ENCODE measurements at regions not wholly inside any gene's neighbourhood (a gene's known extent, or its start where the extent isn't known, plus 50 kb on each side); places are given as distances from the start of the nearest gene placed in this dataset.

DNA sequence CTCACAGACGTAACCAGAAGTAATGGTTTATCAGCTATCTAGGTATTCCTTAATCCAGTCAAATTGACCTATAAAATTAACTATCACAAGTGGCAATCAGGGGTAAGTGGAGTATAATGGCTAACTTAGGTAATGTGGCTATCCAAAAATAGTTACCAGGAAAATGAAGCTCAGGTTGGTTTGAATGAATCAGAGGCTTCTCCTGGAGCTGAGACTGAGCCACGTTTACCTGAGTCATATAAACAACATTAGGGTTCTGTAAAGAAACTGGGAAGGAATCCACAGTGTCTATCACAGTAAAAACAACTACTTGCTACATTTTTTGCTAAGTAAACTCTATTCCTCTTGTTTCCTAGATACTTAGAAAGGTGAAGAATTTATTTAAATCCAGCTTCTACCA is 236.0 kb upstream of the SPHKAP start:
- Histone ChIP-seq H2AFZ (ENCODE audit: low read length) (no peak overlapping the region), H3K4me3 (ENCODE audit: low read length, poor library complexity, severe bottlenecking) (no peak overlapping the region), H3K36me3 (ENCODE audit: insufficient read depth, low read length) (no peaks in the 10 kb centered on the region), H3K4me1 (ENCODE audit: insufficient read depth, low read length, poor library complexity, severe bottlenecking) (no peaks in the 10 kb centered on the region), H4K20me1 (ENCODE audit: insufficient read depth, low read length, poor library complexity, severe bottlenecking) (no peaks in the 10 kb centered on the region), H3K9me2 (replicated peaks; ENCODE audit: low read depth, low read length) (no peaks in the 10 kb centered on the region), H3K9me3 (ENCODE audit: insufficient read depth, low read depth, low read length) (no peaks in the 10 kb centered on the region), H3K79me2 (ENCODE audit: insufficient read depth, low read length) (no peaks in the 10 kb centered on the region), H3K27me3 (ENCODE audit: insufficient read depth, low read length, poor library complexity, severe bottlenecking) (no peaks in the 10 kb centered on the region), H3F3A (ENCODE audit: low read depth) (no peaks in the 10 kb centered on the region), H3K4me2 (ENCODE audit: low read depth, low read length, poor library complexity, severe bottlenecking) (no peak overlapping the region), H3K9ac (ENCODE audit: low read depth, low read length, poor library complexity, severe bottlenecking) (no peak overlapping the region)
- TF ChIP-seq, protein P1, sequence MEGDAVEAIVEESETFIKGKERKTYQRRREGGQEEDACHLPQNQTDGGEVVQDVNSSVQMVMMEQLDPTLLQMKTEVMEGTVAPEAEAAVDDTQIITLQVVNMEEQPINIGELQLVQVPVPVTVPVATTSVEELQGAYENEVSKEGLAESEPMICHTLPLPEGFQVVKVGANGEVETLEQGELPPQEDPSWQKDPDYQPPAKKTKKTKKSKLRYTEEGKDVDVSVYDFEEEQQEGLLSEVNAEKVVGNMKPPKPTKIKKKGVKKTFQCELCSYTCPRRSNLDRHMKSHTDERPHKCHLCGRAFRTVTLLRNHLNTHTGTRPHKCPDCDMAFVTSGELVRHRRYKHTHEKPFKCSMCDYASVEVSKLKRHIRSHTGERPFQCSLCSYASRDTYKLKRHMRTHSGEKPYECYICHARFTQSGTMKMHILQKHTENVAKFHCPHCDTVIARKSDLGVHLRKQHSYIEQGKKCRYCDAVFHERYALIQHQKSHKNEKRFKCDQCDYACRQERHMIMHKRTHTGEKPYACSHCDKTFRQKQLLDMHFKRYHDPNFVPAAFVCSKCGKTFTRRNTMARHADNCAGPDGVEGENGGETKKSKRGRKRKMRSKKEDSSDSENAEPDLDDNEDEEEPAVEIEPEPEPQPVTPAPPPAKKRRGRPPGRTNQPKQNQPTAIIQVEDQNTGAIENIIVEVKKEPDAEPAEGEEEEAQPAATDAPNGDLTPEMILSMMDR (conservative IDR thresholded peaks at IDR 0.05; ENCODE audit: low read length), result no peak
- TF ChIP-seq EZH2phosphoT487 (IDR thresholded peaks at IDR 0.05; ENCODE audit: borderline replicate concordance), result no peak

DNA sequence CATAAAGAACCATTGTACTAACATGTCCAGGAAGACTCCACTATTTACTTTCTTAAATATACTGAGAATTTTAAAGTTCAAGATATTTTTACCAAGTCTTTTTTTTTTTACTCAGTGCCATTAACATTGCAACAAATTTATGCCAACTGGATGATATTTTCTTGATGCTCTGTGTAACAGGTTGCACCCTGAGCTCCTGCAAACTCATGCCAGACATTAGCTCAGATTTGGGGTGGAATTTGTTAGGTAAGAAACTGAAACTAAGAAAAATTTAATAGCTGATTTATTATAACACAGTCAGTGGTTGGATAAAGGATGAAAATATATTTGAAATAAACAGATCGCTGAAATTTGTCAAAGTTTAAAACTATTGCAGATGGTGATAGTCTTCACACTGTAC is 228.6 kb upstream of the SPHKAP start:
- no peaks in the 10 kb centered on the region for H3F3A ChIP-seq (ENCODE audit: low read depth)
- H3K4me1 ChIP-seq (ENCODE audit: insufficient read depth, low read length, poor library complexity, severe bottlenecking), result no peaks in the 10 kb centered on the region
- TF ChIP-seq, protein P1 (conservative IDR thresholded peaks at IDR 0.05; ENCODE audit: low read length), result no peak
- no peak for TF ChIP-seq EZH2phosphoT487 (IDR thresholded peaks at IDR 0.05; ENCODE audit: borderline replicate concordance)
- no peaks in the 10 kb centered on the region for H3K36me3 ChIP-seq (ENCODE audit: insufficient read depth, low read length)
- H3K79me2 ChIP-seq (ENCODE audit: insufficient read depth, low read length), result no peaks in the 10 kb centered on the region
- no peaks in the 10 kb centered on the region for H3K9me2 ChIP-seq (replicated peaks; ENCODE audit: low read depth, low read length)
- H3K4me3 ChIP-seq (ENCODE audit: low read length, poor library complexity, severe bottlenecking), result no peak overlapping the region
- H3K27me3 ChIP-seq (ENCODE audit: insufficient read depth, low read length, poor library complexity, severe bottlenecking), result no peaks in the 10 kb centered on the region
- H3K9ac ChIP-seq (ENCODE audit: low read depth, low read length, poor library complexity, severe bottlenecking), result no peak overlapping the region
- no peak overlapping the region for H2AFZ ChIP-seq (ENCODE audit: low read length)
- H3K4me2 ChIP-seq (ENCODE audit: low read depth, low read length, poor library complexity, severe bottlenecking), result no peak overlapping the region
- H4K20me1 ChIP-seq (ENCODE audit: insufficient read depth, low read length, poor library complexity, severe bottlenecking), result no peaks in the 10 kb centered on the region
- H3K9me3 ChIP-seq (ENCODE audit: insufficient read depth, low read depth, low read length), result no peaks in the 10 kb centered on the region

DNA sequence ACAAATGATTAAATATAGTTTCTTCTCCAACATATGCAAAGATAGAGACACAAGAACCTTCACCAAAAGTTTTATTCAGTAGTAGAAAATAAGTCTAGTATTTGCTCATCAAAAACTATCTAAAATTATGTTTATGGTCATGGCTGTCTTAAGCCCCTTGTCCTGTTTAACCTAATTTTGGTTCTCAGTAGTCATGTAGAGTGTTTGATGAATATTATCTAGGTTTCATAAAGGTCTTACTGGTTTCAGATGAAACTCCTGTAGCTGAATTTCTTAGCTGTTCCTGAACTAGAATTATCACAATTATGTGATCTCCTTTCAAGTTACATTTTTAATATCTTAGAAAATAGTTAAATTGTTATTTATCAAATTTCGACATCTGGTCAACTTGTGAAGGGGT is 228.0 kb upstream of the SPHKAP start:
- Histone ChIP-seq H3K9me3 (ENCODE audit: insufficient read depth, low read depth, low read length) (no peaks in the 10 kb centered on the region), H3K79me2 (ENCODE audit: insufficient read depth, low read length) (no peaks in the 10 kb centered on the region), H4K20me1 (ENCODE audit: insufficient read depth, low read length, poor library complexity, severe bottlenecking) (no peaks in the 10 kb centered on the region), H3K27me3 (ENCODE audit: insufficient read depth, low read length, poor library complexity, severe bottlenecking) (no peaks in the 10 kb centered on the region), H3K9me2 (replicated peaks; ENCODE audit: low read depth, low read length) (no peaks in the 10 kb centered on the region), H2AFZ (ENCODE audit: low read length) (no peak overlapping the region), H3F3A (ENCODE audit: low read depth) (no peaks in the 10 kb centered on the region), H3K4me1 (ENCODE audit: insufficient read depth, low read length, poor library complexity, severe bottlenecking) (no peaks in the 10 kb centered on the region), H3K36me3 (ENCODE audit: insufficient read depth, low read length) (no peaks in the 10 kb centered on the region), H3K9ac (ENCODE audit: low read depth, low read length, poor library complexity, severe bottlenecking) (no peak overlapping the region), H3K4me3 (ENCODE audit: low read length, poor library complexity, severe bottlenecking) (no peak overlapping the region), H3K4me2 (ENCODE audit: low read depth, low read length, poor library complexity, severe bottlenecking) (no peak overlapping the region)
- TF ChIP-seq, protein P1 (conservative IDR thresholded peaks at IDR 0.05; ENCODE audit: low read length), result no peak

All from Loucy (cell line).